Prostate gland (tissue), 2 donors: ENCODE measurements at regions not wholly inside any gene's neighbourhood (a gene's known extent, or its start where the extent isn't known, plus 50 kb on each side); places are given as distances from the start of the nearest gene placed in this dataset.

ENCODE experiments used
- DNase-seq: peaks from one replicate; pipeline ENCODE4 v3.0.0-alpha.2; 2019; ENCODE audit warnings: low spot score
- H3K27ac ChIP-seq, 2 donors: fragments of 200-600 bp; sonication (generic); 2 replicates each; pipeline ENCODE4 v1.5.1; 2017 to 2019
- H3K27me3 ChIP-seq: fragments of 200-600 bp; sonication (generic); replicated peaks from 2 replicates; pipeline ENCODE4 v1.5.1; 2019; ENCODE audit not compliant: insufficient read depth
- H3K36me3 ChIP-seq, 2 donors: fragments of 200-600 bp; sonication (generic); 1 replicate in 1 of 2; 2 replicates in 1 of 2; pipeline versions ENCODE4 v1.5.1 to v1.8.1; 2017 to 2019
- H3K4me1 ChIP-seq: fragments of 200-600 bp; sonication (generic); replicated peaks from 2 replicates; pipeline ENCODE4 v1.5.1; 2019
- H3K4me3 ChIP-seq, 2 donors: fragments of 200-600 bp; sonication (generic); 2 replicates each; pipeline ENCODE4 v1.5.1; 2017 to 2019
- H3K9me3 ChIP-seq: fragments of 200-600 bp; sonication (generic); 2 replicates; pipeline ENCODE4 v1.5.1; 2017
- POLR2A ChIP-seq: fragments of 450-650 bp; IDR thresholded peaks from one replicate; pipeline ENCODE4 v1.6.1; 2016; ENCODE audit warnings: antibody characterized with exemption, mild to moderate bottlenecking
- POLR2AphosphoS5 ChIP-seq: sonication (generic); formaldehyde crosslinking; IDR thresholded peaks from one replicate; pipeline ENCODE4 v1.6.1; 2017; ENCODE audit warnings: antibody characterized with exemption
- WGBS: methylation state at CpG from one replicate; pipeline ENCODE4 v1.1.5; 2018; 5-methylcytosine and 5-hydroxymethylcytosine counted together
- intact Hi-C: fragments of 100-400 bp; cut with DNase I; formaldehyde crosslinking; loops from one replicate; pipeline ENCODE4 v1.14.2; 2022
- TF ChIP-seq, protein P1 (sequence below), 4 experiments: fragments of 200-600 bp in 2 of 4; fragments of 450-650 bp in 2 of 4; sonication (generic) in 2 of 4; IDR thresholded peaks; 1 replicate in 3 of 4; 2 replicates in 1 of 4; pipeline ENCODE4 v1.5.1; 2016 to 2019; ENCODE audit warnings: antibody characterized with exemption in 4 of 4, mild to moderate bottlenecking in 2 of 4, moderate library complexity in 2 of 4

DNA sequence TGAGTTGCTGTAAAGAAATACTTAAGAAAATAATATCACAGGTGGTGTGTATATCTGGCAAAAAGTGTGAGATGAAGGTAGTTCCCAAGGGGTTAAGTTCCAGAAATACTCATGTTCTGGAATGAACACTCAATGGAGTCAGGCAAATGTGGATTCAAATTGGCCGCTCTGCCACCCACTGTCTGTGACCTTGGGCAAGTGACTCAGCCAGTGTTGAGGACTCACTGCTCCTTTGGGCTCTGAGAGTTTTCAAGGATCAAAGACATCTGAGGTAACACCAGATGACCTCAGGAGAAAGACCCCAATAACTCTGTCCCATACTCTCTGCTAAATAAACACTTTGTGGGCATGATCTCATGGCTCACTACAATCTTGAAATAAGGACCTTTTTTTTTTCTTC, 59.2 kb upstream of the EYA2 start:
- no peak overlapping the region for H3K27ac ChIP-seq
- H3K9me3 ChIP-seq = no peaks in the 10 kb centered on the region
- WGBS = 83% methylated on average over 1 of the region's 1 CpG
- H3K36me3 ChIP-seq = no peaks in the 10 kb centered on the region
- TF ChIP-seq, protein P1, sequence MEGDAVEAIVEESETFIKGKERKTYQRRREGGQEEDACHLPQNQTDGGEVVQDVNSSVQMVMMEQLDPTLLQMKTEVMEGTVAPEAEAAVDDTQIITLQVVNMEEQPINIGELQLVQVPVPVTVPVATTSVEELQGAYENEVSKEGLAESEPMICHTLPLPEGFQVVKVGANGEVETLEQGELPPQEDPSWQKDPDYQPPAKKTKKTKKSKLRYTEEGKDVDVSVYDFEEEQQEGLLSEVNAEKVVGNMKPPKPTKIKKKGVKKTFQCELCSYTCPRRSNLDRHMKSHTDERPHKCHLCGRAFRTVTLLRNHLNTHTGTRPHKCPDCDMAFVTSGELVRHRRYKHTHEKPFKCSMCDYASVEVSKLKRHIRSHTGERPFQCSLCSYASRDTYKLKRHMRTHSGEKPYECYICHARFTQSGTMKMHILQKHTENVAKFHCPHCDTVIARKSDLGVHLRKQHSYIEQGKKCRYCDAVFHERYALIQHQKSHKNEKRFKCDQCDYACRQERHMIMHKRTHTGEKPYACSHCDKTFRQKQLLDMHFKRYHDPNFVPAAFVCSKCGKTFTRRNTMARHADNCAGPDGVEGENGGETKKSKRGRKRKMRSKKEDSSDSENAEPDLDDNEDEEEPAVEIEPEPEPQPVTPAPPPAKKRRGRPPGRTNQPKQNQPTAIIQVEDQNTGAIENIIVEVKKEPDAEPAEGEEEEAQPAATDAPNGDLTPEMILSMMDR (IDR thresholded peaks at IDR 0.05) = no peak
- TF ChIP-seq POLR2A = no peak
- no peak for TF ChIP-seq POLR2AphosphoS5
- H3K27me3 ChIP-seq = no peaks in the 10 kb centered on the region
- no peak overlapping the region for H3K4me3 ChIP-seq
- no peak for DNase-seq
- intact Hi-C loops = no loop called here
- H3K4me1 ChIP-seq = no peaks in the 10 kb centered on the region

- H3K27me3 ChIP-seq = no peaks in the 10 kb centered on the region
Observed at GRCh38 chr20:46837083-46837482, 57.6 kb upstream of the EYA2 start.

GRCh38 chr20:46838011-46838410, 56.6 kb upstream of the EYA2 start:
- intact Hi-C loops = no loop called here
- Histone ChIP-seq H3K27me3 (no peaks in the 10 kb centered on the region), H3K4me3 (no peak overlapping the region), H3K9me3 (no peaks in the 10 kb centered on the region), H3K4me1 (no peaks in the 10 kb centered on the region), H3K27ac (no peak overlapping the region), H3K36me3 (no peaks in the 10 kb centered on the region)
- DNase-seq = no peak
- 50% methylated on average over 2 of the region's 2 CpGs for WGBS
- TF ChIP-seq POLR2AphosphoS5 (no peak), POLR2A (no peak)
- TF ChIP-seq, protein P1 (IDR thresholded peaks at IDR 0.05) = no peak

More at GRCh38 chr20:46837083-46837482, 57.6 kb upstream of the EYA2 start:
- H3K27ac ChIP-seq = no peak overlapping the region
- TF ChIP-seq POLR2A = no peak
- TF ChIP-seq, protein P1 (IDR thresholded peaks at IDR 0.05) = no peak
- TF ChIP-seq POLR2AphosphoS5 = no peak
- H3K9me3 ChIP-seq = no peaks in the 10 kb centered on the region
- H3K4me3 ChIP-seq = no peak overlapping the region
- H3K36me3 ChIP-seq = no peaks in the 10 kb centered on the region
- no peak for DNase-seq
- intact Hi-C loops = no loop called here
- H3K4me1 ChIP-seq = no peaks in the 10 kb centered on the region
- 85% methylated on average over 3 of the region's 4 CpGs for WGBS

GRCh38 chr20:46840054-46840729, 54.5 kb upstream of the EYA2 start:
- Histone ChIP-seq H3K27me3 (no peaks in the 10 kb centered on the region), H3K4me3 (no peak overlapping the region), H3K36me3 (no peaks in the 10 kb centered on the region), H3K9me3 (no peaks in the 10 kb centered on the region), H3K4me1 (no peaks in the 10 kb centered on the region), H3K27ac (no peak overlapping the region)
- 98% methylated on average over 4 of the region's 4 CpGs for WGBS
- TF ChIP-seq, protein P1 (IDR thresholded peaks at IDR 0.05) = no peak
- TF ChIP-seq POLR2A = no peak
- TF ChIP-seq POLR2AphosphoS5 = no peak
- intact Hi-C loops = no loop called here
- DNase-seq = no peak
